DND-41 (cell line): ENCODE measurements at regions not wholly inside any gene's neighbourhood (a gene's known extent, or its start where the extent isn't known, plus 50 kb on each side); places are given as distances from the start of the nearest gene placed in this dataset.

ENCODE experiments used
- CTCF ChIP-seq: IDR thresholded peaks from 2 replicates; pipeline ENCODE4 v1.5.1; 2012; ENCODE audit warnings: borderline replicate concordance, low read length, moderate library complexity, mild to moderate bottlenecking; ENCODE audit not compliant: poor library complexity, severe bottlenecking; ENCODE audit errors: extremely low read depth
- EZH2 ChIP-seq: IDR thresholded peaks from 3 replicates; pipeline ENCODE4 v1.6.1; 2012; ENCODE audit warnings: borderline replicate concordance, low read depth, mild to moderate bottlenecking, moderate library complexity, low read length, inconsistent platforms; ENCODE audit not compliant: severe bottlenecking

- TF ChIP-seq CTCF, result no peak
- no peak for TF ChIP-seq EZH2
Observed at GRCh38 chr22:27537501-27537900, 264.1 kb downstream of the MN1 start.
